ENCODE measurements at regions not wholly inside any gene's neighbourhood (a gene's known extent, or its start where the extent isn't known, plus 50 kb on each side); places are given as distances from the start of the nearest gene placed in this dataset.

DNA sequence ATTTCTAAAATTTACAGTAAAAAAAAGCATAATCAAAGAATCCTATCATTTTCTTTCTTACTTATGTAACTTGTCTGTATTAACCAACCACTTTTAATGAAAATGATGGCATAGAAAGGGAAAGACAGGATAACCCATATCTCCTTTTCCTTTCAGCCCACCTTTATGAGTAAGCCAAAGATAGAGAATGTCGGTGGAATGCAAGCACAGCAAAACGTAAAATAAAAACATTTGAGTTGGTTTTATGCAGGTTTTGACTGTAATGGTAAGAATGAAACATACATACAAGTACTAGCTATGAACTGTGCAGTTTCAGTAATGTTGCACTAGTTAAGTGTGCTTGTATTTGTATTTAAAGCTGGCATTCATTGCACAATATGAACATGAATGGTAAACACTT is 360.3 kb downstream of the FOXG1 start:
- no peak for DNase-seq

DNA sequence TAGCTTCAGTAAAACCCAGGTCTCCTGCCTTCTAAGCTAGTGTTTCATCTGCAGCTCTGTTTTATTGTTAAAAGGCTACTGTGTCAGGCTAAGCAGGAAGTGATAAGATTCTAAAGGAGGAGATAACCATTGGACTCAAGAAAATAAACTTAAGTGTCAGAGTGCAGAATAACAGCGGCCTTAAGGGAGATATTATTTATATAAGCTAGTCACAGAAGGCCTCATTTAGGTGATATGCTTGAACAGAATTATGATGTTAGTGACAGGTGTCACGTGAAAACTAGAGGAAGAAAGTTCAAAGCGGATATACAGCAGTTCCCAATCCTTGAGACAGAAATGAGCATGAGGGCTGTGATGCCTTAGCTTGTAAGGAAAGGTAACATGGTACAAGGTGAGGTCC is 373.4 kb downstream of the FOXG1 start:
- no peak for DNase-seq

DNA sequence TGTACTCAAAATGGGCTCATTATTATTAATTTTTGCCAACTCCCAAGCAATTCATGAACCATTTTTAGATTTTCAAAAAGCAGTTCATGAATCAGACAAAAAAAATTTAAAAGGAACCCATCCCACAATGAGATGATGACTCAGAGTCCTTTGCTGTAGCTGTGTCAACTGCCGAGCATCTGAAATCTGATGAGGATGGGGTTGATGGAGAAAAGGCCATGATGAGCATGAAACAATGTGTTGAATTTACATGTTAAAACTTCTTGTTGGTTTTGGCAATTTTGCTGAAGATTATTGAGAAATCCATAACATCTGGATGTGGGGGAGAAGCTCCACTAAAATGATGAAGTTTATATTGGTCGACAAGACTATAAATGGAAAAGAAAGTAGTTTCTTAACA is 378.0 kb downstream of the FOXG1 start:
- DNase-seq: no peak

DNA sequence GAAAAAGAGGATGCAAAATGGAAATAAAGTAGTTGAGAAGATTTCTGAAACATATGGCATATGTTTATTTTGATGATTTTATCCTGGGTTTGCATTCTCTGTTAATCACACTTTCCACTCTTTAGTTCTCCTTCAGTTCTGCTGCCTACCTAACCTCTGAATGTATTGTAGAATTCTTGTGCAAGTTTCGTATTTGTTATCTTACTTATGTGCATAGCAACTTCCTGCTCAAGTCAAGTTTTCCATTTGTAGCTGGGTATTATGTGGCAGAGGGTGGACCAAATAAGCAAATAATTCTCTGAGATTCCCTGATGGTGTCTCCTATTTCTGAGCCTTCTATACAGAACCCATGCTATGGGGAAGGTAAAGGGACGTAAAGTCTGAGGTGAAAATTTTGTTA is 381.6 kb downstream of the FOXG1 start:
- DNase-seq: no peak

DNA sequence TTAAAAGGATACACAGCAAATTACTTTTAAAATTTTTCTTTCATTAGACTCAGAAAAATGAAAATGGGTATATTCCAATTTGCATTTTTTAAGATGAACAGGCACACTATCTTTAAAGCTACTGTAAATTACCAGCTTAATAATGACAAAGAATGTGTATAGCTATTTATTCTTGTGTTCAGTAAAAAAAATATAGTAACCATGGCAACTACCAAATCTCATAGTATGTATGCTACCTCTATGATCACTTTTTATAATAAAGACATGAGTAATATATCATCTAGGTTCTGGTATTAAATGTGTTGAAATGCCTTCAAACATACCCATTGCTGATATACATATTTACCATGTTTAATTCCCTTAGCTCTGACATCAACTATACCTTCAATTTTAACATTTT is 383.2 kb downstream of the FOXG1 start:
- no peak for DNase-seq

DNA sequence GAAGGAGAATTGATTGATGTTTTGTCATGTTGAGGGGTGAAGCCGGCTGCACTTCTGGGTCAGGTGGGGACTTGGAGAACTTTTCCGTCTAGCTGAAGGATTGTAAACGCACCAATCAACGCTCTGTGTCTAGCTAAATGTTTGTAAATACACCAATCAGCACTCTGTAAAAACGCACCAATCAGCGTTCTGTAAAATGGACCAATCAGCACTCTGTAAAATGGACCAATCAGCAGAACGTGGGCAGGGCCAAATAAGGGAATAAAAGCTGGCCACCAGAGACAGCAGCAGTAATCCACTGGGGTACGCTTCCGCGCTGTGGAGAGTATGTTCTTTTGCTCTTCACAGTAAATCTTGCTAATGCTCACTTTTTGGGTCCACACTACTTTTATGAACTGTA is 384.1 kb downstream of the FOXG1 start:
- no peak for DNase-seq

DNA sequence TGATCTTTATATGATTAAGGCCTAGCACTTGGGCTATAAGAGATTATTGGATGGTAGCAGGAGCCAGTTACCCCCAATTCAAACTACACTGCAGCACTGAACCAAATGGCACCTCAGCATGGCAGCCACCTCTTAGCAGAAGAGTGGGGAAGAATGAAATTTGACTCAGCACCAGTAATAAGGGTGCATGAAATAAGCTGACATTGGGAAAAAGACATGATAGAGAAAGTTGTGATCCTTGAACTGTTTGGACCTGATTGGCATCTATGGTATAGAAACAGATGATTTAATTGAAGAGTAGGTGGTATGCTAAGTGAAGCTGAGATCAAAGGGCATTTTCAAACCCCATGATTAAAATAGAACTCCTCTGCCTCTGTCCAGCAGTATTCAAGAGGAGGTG is 389.5 kb downstream of the FOXG1 start:
- DNase-seq: no peak

DNA sequence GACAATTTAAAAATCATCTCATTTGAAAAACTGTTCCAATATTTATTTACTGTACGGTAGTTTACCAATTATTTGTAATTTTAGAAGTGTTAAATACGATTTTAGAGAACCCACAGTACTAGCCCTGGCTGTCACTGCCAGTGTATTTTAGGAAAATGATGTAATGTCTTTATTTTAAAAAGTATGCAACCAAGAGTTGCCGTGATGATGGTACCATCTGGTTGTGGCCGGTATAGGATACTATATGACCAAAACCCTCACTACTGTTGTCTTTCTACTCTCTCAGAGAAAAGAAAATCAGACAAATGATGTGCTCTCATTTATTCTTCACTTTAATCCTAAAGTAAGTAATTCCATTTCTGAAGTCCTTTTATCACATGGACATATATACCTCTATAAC is 395.0 kb downstream of the FOXG1 start:
- DNase-seq: no peak

DNA sequence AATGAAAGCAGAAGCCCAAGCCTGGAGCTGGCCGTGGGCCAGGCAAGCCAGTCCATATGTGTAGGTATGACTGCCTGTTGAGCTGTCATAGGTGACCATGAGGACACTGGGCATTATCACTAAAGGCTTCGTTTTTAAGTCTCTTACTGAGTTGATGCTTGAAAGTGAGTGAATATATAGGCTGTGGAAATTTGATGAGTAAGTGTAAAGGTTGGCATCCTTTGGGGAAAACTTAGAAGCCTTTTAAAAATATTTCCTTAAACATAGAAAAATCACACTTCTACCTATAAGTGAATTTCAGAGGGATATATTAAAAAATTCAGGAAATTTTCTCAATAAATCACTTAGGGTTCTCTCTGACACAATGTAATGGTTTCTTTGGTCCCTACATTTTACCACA is 396.5 kb downstream of the FOXG1 start:
- DNase-seq: no peak

DNA sequence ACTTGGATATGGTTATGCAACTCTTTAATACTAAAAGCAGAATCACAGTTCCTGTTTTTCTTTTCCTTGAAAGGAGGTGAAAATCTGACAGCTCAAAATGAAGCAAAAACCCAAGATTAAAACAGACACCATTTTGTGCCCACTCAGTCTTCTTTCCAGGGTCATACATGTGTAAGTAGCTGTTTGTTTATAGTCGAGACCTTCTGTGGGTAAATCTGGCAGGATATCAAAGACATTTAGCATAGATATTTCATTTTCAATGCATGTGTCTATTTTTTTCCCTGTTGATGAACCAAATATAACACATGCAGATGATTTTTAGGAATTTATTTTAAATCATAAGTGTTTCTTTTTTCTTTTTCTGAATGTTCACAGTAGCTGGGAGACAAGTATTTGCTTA is 398.8 kb downstream of the FOXG1 start:
- no peak for DNase-seq

DNA sequence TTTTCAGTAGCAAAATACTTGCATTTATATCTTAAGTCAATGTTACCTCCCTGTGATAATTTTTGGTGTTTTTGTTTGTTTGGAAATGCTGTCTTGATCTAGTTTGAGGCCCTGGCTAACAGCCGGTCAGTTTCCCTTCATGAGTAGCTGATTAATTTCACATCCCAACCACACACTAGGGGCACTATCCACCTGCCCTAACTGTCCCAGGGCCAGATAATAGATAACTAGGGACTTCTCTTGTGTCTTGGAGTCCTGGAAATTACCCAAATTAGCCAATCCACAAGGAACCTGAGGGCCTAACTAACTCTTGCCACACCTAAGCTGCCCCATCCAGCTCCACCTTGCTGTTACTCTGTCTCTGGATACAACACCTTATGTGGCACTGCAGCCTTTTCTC is 399.9 kb downstream of the FOXG1 start:
- no peak for DNase-seq

DNA sequence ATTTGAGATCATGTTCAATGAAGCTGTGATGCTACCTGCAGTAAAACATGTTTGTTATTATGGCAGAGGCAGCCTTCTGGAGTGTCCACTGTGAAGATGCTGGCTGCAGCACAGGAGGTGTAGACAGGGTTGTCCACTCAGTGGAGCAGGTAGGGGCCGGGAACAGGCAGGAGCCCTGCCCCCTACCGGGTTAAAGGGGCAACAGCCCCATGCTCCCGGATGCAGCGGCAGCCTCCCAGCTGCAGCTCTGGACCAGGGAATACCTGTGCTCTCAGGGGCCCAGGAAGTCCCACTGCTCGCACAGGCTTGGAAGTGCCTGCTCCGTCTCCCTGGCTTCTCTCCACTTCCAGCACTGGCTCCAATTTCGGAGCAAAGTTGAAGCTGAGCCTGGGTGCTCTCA is 401.6 kb downstream of the FOXG1 start:
- DNase-seq: no peak

DNA sequence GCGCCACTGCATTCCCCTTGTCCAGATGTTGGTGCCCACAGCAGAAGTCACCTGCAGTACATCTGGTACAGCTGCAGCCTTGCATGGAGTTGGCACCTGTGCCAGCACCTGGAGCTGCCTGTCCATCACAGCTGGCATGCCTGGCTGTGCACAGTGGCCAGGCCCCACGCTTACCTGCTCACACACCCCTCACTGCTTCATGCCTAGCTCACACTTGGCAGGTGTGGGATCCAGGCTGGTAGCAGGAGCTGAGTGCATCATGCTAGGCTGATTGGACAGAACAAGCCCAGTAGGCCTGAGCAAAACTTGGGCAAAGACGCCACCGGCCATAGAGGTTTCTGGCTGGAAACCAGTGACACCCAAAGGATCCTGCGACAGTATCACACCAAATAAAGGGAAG is 402.8 kb downstream of the FOXG1 start:
- no peak for DNase-seq

DNA sequence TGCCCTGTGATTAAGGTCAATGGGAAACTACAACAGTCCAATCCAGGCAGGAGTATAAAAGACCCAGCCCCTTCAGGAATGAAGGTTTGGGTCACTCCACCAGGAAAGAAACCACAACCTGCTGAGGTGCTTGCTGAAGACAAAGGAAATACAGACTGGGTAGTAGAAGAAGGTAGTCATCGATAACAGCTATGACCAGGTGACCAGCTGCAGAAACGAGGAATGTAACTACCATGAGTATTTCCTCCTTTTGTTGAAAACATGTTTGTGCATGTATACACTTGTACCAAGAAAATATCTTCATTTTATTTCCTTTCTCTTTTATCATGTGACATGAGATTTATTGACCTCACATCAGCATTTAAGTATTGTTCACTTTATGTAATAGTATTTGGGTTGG is 409.1 kb downstream of the FOXG1 start:
- DNase-seq: no peak

DNA sequence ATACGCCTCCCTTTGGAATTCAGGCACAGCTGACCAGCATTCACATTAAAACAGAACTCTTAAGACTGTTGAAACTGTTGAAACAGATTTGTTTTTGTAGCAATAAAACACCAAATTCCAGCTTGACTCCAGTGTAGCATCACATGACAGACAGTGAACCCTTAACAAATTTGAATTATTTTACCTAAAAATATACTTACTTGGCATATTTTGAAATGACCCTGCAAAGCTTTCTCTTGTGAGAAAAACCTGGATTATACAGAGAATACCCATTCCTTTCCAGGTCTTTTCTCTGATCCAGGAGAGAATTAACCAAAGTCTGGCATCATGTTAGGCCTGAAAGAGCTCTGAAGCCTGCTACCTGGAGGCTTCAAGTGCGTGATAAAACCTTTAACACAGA is 410.3 kb downstream of the FOXG1 start:
- no peak for DNase-seq

DNA sequence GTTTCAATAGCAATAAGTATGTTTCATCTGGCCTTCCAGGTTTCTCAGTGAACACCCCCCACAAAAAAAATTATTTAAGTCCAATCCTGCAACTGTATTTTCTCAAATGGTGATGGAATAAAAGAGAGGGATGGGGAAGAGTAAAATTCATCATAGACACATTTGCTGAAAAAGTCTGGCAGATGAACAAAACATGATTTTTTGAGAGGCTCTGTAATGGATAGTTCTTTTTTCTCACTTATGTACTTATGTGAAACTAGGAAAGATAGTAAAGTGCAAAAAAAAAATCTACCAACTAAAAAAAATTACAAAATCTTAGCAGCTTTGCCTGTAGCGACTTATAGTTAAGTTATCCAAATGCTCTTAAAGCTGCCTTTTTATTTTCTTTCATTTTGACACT is 412.4 kb downstream of the FOXG1 start:
- no peak for DNase-seq

DNA sequence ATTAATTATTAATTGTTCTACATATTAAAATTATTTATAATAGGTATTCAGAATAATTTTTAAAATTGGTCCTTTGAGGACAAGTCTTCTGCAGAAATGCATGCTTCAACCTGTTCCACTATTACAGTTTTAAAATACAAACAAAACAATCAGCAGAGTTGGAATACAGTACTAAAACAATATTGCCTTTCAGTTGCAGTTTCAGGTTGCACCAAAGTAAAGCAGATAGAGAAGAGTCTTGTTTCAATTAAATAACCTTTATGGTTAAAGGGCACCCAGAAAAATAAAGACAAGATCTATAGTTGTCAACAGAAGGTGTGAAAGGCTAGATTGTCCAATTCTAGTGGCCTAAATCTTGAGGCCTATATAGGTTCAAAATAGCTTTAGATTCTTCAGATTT is 424.5 kb downstream of the FOXG1 start:
- no peak for DNase-seq

DNA sequence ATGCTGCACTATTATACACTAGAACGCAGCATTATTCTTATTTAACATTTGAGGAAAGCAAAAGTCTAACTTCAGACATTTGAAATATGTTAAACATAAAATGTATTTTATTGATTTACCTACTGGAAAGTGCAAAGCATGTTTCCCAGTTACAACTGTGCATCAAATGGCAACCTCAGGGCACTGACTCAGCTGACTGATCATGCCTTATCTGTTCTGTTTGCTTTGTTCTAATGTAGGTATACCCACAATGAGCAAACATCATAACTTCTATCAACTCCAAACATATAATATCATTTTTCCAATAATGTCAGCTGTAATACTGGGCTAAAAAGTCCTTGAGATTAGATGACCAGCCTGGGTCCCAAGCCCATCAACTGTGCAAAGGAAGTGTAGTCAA is 431.0 kb downstream of the FOXG1 start:
- no peak for DNase-seq

DNA sequence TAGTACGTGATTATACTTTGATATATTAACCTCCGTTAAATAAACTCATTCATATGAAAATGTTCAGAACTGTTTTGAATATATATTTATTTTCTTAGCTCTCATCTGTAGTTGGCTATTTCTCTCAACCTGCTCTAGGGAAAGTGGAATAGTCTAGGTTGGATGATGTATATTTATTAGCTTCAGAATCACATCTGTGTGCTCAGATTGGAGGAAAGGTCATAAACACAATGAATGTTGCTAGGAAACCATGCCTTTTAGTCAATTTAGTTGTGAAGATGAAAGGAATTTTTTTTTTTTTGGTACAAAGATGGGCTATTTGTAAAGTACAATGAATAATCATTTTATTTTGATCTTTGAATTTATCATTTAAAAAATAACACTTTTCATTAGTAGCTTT is 439.1 kb downstream of the FOXG1 start:
- no peak for DNase-seq

DNA sequence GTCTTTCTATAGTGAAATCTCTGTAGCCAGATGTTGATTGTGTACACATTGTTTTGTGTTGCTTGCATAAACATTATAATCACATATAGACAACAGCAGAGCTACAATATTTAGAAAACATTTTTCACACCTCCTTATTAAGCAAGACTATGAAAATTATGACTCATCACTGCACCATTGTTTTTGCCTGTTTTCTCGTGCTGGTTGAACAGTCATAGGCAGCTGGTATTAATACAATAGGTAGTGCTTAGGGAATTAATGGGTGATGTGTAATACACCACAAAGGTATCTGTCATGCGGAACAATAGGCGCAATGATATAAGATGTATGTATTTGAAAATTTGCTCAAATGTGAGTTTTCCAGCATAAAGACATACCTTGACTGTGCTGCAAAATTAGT is 449.3 kb downstream of the FOXG1 start:
- DNase-seq: peak; percentile 77

DNA sequence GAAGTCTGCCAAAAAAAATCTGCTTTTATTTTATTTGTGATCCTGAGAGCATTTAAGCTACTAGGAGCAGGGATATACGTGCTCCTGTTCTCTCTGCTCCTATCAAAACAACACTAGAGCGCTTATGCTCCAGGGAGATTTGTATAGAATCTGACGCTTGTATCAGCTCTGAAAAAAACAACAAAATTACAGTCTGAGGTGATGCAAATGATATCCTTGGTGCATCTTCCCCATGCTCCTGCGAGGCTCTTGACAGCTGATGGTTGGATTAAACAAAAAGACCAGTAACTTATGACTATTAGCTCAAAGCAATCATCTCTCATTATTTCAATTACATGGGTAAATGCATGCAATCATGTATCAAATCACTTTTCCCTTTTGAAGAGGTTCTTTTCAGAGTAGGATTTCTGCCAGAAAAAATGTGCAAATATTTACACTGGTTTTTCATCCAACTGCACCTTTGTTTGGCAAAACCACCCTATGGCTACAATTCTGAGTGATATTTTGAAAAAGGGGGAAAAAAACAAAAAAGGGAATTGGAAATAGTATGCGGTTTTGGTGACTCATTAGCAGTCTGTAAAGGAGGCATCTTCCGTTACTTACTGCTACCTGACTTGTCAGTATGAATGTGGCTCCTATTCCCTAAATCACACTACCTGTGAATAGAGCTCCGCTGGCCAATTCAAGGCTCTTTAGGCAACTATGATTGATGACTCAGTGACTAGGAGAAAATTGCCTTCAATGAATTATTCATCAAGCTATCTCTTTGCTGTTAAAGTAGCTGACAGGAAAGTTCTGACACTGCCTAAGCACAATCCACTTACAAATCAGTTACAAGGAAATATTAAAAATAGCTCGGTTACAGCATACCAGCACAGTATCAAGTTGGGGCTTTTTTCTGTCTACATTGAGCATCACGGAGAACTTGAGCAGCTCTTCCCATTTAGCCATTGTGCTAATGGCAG is 450.0 kb downstream of the FOXG1 start:
- DNase-seq: no peak

DNA sequence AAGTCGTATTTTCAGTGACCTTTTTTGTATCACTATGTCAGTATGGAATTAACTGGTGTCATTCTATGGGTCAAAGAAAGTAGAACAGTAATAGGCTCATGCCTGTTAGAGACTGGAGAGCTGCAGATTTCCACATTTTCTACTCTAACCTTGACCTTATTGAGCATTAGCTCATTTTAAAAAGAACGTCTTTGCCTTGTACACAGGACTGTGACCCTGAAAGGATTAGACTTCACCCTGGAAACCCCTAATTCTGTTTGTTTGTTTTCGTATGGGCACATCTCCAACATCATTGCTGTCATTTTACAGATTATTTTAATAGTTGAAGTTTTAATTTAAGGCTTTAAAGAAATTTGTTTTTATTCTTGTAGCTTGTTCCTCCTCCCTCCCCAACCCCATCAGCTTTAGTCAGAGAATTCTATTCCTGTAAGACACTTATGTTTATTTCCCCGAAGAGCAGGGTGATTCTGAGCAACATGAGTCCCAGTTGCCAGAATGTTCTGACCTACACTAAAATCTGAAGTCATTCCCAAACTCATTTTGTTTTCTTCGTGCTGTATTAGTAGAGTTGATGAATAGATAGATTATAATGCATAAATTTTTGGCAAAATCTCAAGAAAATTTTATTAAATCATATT is 451.3 kb downstream of the FOXG1 start:
- no peak for DNase-seq

DNA sequence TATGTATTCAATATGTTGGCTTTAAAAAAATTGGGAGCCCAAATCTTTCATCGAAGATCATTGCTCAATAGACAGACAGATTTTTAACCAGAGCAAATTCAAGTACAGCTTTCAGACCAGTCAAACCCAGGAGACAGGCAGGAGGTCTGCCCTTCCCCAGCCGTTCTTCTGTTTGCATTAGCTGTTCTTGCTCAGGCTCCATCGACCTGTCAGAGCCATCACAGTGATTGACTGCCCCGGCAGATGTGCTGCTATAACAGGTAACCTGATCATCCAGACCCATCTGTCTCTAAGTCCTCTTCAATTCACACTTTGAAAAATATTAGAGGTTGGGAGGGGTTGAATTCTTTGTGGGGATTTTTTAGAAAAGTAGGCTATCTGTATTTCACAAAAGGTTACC is 453.5 kb downstream of the FOXG1 start:
- DNase-seq: no peak

DNA sequence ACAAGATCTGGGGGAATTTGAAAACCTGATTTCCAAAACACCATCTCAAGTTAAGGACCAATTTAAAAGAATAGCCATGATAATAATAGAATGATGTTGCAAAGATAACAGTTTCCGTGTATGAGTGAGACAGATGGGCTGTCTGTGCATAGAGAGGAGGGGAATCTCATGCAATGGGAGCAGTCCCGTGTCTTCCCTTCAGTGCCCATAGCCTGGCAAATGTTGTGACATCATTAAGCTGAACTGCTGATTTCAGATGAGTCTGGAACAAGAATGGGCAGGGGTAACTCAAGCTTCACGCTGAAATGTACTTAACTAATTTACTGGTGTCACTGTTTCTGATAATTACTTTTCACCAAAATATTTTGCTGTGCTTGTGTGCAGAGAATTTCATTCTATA is 454.0 kb downstream of the FOXG1 start:
- DNase-seq: no peak

DNA sequence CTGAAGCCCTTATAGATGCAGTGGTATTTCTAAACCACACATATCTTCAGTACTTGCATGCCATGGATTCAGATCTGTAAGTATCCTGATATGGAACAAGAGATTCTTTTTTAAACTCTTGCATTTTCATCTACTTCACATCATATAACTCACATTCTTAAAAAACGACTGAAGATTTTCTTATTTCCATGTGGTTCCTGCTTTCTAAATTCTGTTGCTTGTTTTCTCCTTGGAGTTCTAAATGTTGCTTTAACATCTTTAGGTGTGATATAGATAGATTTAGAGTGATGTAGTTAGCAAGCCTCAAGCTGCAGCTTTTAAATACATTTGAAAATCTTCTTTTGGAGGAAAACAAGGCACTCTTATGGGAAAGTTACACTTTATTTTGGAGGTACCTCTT is 455.4 kb downstream of the FOXG1 start:
- DNase-seq: no peak

Data from dermis blood vessel endothelial cell (primary cell).